Breast epithelium (tissue), 3 donors: ENCODE measurements at regions not wholly inside any gene's neighbourhood (a gene's known extent, or its start where the extent isn't known, plus 50 kb on each side); places are given as distances from the start of the nearest gene placed in this dataset.

Experiments used
- CTCF ChIP-seq, 3 donors: fragments of 450-650 bp; IDR thresholded peaks; one replicate each; pipeline ENCODE4 v1.5.1; 2016 to 2017; ENCODE audit warnings: antibody characterized with exemption in 3 of 3, mild to moderate bottlenecking in 3 of 3, moderate library complexity in 3 of 3
- POLR2A ChIP-seq: fragments of 450-650 bp; IDR thresholded peaks from one replicate; pipeline ENCODE4 v1.6.1; 2016; ENCODE audit warnings: antibody characterized with exemption, mild to moderate bottlenecking, moderate library complexity

- TF ChIP-seq POLR2A, result no peak
- TF ChIP-seq CTCF (IDR thresholded peaks at IDR 0.05), result no peak
These were observed 144.4 kb upstream of the PIEZO2 start for GRCh38 chr18:11293794-11294193.
